GM19238 (cell line): ENCODE measurements at regions not wholly inside any gene's neighbourhood (a gene's known extent, or its start where the extent isn't known, plus 50 kb on each side); places are given as distances from the start of the nearest gene placed in this dataset.
"Not testable (repeated sequence)": the region's sequence is repeated elsewhere in the genome, so short reads cannot be mapped to it uniquely, and the experiment has no call there.

Experiments
- DNase-seq: peaks from one replicate; pipeline ENCODE4 v3.0.0; 2011; ENCODE audit warnings: low spot score; ENCODE audit not compliant: insufficient read length

DNA sequence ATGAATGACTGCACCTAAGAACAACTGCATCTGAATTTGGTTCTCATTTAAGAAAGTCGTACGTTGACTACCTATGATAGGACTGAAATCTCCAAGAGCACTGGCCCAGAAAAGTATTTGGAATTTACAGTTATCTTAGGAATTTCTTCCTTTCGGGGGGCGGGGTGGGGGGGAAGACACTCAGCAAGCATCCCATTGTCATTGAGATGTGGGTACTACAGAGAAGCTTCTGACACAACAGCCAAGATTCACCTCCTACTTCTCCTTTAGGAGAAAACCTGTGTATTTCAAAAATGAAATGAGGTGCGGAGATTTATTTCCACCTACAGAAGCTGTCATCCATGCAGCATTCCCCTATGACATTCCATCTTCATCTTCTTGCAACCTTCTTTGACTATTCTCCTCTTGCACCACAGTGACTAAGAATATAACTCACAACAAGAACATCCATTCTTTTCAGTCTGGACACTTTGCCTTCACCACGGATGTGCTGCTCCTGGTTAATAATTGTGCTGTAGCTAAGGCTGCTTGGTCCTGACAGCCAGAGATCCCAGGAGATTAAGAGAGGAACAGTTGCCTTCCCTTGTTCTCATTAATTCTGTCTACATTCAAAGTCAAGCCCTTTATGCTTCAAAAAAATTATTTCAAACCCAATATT lies 98.4 kb upstream of the FRMD4A start:
- no peak for DNase-seq

DNA sequence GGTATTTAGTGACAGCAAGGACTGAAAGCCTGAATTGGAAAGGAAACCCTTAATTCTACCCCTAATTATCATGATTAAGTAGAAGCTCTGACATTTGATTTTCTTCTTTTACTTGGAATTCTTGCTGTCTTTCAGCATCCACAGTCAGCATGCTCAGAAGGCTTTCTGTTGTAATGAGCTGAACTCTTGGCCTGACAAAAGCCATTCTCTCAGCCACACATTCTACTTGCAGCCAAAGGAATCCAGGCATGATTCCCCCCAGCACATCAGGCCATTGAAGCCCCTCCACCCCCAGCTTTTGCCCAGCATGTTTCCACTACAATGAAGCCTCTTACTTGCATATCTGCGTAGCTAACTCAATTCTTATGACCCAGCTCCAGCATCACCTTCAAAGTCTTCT lies 94.3 kb upstream of the FRMD4A start:
- no peak for DNase-seq

DNA sequence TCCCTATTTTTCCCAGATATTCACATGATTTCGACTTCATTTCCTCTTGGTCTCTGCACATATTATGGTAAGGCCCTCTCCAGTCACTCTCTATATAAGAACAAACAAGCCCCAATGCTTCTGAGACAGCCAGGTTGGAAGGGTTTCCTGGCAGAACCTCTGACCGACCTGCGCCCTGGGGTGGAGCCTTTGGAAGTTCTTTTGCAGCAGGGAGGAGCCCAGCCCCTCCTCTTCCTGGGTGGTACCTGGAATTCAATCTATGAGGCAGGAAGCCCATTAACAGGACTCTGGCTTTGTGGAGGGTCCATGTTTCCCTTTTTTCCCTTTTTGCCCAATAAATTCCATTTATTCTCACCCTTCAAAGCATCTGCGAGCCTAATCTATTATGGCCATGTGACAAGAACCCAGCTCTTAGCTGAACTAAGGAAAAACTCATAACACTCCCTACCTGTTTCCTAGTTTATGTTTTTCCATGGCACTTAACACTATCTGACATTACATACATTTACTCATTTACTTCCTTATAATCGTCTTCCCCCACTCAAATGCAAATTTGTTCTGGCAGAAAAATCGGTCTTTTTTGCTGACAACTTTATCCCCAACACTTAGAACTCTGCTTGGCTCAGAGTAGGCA lies 92.5 kb upstream of the FRMD4A start:
- no peak for DNase-seq

DNA sequence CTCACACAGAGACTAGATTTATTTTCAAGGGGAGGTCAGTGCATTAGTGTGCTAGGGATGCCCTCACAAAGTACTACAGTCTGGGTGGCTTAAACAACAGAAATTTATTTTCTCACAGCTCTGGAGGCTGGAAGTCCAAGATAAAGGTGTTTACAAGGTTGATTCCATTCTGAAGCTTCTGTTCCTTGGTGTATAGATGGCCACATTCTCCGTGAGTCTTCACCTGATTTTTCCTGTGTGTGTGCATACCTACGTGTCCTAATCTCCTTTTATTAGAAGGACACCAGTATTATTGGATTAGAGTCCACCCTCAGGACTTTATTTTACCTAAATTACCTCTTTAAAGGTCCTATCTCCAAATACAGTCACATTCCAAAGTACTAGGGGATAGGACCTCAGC lies 91.7 kb upstream of the FRMD4A start:
- no peak for DNase-seq

DNA sequence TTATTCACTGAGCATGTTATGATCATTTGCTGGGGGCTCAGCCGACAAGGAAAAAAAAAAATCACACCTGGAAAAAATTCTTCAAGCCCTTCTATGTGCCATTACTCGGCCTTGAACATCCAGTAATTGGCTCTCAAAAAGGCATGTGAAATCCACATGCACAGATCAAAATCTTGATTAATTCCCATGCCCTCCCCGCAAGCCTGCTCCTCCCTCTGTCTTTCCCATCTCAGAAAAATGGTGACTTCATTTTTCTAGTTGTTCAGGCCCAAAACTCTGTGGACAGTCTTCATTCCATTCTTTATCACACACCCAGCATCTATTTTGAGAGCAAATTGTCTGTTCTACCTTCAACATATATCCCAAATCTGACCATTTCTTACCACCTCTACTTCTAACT lies 91.2 kb upstream of the FRMD4A start:
- no peak for DNase-seq

DNA sequence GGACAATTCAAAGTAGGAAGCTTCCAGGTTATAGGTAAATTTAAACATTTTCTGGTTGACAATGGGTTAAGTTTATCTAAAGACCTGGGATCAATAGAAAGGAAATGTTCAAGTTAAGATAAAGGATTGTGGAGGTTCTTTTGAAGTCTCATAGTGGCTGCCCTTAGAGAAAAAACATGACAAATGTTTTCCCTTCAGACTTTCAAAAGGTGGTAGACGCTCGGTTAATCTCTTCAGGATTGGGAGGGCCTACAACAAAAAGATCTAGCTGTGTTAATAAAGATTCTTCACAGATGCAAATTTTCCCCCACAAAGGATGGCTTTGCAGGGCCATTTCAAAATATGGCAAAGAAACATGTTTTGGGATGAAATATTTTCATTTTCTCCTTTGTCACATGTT lies 86.6 kb upstream of the FRMD4A start:
- not testable (repeated sequence) for DNase-seq

DNA sequence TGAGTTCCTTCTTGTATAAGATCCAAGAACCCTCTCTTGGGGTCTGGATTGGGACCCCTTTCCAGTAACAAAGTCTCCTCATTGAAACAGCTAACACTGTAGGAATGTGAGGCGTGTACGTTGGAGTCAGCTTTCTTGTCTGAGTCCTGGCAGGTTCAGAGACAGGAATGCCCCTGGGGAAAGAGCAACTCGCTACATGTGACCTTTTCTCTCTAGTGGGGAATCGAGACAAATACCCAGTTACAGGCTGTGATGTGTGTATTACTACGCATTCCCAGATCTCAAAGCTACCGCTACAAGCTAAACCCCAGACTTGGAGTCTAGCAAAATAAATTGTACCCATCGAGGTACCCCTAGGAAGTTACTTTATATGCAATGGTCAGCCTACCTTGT lies 85.6 kb upstream of the FRMD4A start:
- no peak for DNase-seq

DNA sequence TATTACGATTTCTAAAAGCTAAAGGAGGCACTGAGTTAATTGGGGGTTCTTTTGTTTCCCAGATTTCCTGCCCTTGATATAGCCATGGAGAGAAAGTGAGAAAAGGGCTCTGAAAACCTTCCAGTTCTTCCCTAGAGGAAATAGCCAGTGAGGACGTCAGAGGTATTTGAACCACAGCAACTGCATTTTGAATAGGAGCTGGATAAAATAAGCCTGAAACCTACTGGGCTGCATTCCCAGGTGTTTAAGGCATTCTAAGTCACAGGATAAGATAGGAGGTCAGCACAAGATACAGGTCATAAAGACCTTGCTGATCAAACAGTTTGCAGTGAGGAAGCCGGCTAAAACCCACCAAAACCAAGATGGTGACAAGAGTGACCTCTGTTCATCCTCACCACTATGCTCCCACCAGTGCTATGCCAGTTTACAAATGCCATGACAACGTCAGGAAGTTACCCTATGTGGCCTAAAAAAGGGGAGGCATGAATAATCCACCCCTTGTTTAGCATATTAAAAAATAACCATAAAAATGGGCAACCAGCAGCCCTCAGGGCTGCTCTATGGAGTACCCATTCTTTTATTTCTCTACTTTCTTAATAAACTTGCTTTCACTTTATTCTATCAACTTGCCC lies 85.1 kb upstream of the FRMD4A start:
- DNase-seq, result no peak

DNA sequence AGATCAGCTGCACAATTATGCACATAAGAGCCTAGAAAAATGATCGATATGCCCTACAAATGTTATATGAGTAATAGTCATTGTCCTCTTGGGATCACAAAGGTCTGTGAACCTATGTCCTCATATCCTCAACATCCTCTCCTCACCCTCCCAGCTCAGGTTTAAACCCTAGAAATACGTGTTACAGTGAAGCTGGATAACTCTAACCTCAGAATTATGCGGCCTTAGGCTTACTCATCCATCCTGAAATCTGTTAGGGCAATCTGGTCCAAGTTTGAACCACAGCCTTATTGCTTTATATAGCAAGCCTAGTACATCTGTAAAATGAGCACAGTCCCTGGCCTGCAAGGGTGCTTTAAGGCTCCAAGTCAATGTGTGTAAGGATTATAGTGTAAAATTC lies 84.2 kb upstream of the FRMD4A start:
- DNase-seq, result no peak

DNA sequence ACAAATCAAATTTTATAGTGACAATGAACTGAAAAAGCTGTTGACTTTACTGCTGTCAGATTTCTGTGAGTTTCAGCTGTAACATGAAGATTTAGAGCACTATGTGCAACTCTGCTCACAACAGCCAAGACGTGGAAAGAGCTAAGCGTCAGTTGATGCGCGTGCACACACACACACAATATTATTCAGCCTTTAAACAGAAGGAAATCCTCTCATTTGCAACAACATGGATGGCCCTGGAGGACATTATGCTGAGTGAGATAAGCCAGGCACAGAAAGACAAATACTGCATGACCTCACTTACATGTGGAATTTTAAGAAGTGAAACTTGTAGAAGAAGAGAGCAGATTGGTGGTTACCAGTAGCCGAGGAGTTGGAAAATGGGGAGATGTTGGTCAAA lies 82.8 kb upstream of the FRMD4A start:
- no peak for DNase-seq

DNA sequence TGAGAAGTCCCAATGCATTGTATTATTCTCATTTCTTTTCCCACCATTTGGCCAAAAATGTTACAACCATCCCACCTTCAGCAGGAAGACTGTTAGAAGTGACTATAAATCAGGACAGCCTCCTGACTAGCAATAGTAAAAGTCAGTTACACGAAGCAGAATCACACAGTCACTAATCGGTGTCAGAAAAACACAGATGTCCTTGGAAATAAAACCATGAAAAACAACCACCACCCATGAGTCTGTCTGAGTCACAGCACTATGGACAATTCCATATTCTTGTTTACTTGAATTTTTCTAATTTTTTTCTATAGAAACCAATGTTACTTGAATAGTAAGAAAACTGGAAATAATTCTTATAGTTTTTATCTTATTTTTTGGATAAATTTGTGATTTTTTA lies 81.9 kb upstream of the FRMD4A start:
- DNase-seq, result no peak

DNA sequence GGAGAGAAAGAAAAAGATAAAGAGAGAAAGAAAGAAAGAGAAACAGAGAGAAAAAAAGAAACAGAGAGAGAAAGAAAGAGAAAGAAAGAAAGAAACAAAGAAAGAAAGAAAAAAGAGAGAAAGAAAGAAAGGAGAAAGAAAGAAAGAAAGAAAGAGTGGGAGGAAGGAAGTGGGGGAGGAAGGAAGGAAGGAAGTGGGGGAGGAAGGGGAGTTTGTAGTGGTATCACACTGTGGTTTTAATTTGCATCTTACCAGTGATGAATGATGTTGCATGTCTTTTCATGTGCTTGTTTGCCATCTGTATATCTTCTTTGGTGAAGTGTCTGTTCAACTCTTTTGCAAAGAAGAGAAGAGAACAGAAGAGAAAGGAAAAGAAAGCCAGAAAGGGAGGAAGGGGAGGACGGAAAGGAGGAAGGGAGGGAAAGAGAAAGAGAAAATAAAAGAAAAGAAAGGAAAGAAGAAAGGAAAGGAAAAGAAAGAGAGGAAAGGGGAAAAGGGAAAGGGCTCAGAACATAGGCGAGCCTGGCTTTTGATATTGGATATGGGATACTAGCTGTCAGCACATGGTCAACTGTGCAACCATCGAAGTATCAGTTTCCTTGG lies 79.2 kb upstream of the FRMD4A start:
- no peak for DNase-seq

DNA sequence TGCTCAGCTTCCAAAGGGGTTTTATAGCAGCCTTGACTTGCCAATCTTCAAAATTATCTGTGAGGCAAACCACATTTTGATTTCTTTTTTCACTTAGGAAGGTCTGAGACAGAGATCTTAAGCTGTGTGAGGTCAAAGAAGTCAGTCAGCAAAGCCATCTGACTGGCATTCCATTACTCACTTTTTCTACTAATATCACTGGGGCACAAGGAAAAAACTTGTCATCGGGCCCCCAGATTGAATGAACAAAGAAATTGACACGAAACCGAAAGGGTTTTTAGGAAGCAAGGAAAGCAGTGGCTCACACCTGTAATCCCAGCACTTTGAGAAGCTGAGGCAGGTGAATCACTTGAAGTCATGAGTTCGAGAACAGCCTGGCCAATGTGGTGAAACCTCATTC lies 78.5 kb upstream of the FRMD4A start:
- DNase-seq, result no peak

DNA sequence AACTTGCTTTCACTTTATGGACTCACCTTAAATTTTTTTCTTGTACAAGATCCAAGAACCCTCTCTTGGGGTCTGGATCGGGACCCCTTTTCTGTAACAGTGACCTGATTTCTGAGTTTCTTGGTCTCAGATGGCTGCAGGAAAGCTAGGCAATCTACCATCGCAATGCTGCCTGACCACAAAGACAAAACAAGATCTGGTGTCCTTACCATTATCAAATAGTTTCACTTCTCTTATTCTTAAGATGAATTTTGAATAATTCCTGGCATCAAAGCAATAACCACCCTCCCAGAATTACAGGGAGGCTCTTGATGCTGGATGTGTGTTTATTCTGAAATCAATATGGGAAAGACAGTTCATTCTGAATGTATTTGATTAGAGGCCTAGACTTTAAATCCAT lies 77.4 kb upstream of the FRMD4A start:
- no peak for DNase-seq

DNA sequence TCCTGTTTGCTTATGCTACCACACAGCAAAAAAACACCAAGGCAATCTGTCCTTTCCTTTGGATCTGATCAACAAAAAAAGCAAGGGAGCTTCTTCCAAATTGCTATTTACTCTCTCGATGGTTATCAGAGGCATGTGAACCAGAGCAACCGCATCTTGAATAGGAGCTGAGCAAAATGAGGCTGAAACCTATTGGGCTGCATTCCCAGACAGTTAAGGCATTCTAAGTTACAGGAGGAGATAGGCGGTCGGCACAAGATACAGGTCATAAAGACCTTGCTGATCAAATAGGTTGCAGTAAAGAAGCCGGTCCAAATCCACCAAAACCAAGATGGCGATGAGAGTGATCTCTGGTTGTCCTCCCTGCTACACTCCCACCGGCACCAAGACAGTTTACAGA lies 76.8 kb upstream of the FRMD4A start:
- DNase-seq, result no peak

DNA sequence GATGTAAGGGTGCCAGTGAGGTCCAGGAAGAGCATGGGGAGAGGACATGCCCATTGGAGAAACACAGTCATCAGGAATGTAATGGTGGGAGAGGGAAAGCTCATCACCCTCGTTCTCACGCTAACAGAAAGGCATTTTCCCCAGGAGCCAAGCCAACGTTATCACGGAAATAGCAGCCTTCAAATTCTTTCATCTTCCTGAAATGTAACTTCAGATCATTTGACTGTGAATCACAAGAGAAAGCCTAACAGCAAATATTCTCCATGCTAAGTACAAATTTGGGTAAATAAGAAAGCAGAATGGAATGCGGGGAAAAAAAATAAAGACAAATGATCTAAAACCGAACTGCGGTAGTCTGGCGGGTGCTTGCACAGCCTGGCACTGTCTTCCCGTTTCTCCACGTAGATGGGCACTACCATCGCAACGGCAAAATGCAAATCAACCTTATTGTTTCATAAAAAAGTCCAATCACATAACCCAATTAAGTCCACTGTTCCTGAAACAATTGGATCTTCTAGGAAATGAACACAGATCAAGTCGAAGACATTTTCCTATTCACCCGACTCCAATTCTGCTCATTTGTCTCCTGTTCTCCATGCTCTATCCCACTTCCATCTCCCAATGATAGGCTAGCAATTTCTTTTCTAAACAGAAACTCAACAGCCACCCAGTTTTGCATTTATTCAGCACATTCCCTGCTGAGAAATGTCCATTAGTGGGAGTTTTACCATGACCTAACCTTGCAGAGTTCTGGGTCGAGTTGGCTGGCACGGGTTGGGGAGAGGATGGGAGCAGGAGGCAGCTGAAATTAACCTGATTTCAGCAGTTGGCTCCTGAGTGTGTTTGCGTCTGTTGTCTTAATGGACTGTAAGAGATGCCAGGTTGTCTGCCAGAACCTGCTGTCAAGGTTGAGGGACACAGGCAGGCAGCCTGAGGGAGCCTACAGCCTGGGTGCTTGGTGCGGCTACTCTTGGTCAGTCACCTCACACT lies 74.6 kb upstream of the FRMD4A start:
- no peak for DNase-seq

DNA sequence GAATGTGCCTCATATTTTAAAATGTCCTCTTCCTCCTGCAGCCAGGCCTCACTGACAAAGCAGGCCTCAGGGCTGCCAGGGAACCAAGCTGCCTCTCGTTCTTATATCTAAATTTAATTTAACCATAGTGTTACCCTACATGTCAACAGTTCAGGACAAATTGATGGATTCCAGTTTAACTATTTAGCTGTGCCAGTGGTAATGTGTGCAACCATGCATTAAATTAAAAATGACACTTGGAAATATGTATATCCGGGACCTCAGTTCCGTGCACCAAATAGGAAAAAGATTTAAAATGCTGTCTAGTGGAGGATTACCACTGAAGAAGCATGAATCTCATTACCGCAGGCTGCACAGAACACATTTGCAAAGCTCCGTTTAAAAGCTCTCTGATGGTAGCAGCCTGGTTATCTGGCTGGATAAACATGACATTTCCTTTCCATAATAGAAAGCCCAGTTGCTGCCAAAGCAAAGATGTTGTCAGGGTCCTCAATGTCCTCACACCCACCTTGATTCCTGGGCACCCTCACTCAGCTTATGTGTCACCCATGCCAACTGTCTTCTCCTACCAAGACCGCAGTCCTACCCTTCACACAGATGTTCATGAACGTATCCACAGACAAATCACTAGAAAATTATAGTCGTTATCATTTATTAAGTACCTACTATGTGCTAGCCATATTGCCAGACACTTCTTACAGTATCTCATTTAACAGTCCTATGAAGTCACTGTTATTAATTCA lies 73.3 kb upstream of the FRMD4A start:
- no peak for DNase-seq

DNA sequence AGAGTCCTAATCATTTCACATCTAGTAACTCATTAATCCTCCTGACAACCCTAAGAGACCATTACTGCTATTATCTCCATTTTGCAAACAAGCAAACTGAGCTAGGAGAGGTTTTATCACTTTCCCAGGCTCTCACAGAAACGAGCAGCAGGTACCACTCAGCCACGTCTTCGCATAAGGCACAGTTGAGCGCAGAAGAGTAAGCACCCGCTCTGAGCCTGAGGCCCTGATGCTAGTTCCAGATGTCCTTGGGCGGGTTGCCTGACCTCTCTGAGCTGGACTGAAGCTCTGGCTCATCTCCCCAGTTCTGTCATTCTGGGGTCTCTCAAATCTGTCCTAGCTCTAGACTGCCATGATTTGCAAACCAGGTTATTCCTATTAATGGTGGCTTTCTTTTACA lies 72.6 kb upstream of the FRMD4A start:
- DNase-seq, result no peak

DNA sequence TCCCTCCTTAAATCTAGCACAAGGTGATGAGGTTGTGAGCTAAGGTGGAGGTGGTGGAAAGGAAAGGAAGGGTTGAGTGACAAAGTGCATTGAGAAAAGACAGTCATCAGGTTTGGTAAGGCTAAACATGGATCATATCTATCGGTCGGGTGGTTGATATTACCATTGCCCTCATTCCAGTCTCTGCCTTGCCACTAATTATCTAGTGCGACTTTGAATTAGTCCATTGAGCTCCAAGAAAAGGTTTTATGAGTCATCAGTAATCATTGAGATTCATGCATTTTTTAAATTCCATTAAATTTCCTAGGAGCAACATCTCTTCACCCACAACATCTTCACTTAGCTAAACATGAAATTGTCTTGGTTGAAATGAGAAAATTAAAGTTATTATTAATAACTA lies 68.9 kb upstream of the FRMD4A start:
- DNase-seq, result no peak

DNA sequence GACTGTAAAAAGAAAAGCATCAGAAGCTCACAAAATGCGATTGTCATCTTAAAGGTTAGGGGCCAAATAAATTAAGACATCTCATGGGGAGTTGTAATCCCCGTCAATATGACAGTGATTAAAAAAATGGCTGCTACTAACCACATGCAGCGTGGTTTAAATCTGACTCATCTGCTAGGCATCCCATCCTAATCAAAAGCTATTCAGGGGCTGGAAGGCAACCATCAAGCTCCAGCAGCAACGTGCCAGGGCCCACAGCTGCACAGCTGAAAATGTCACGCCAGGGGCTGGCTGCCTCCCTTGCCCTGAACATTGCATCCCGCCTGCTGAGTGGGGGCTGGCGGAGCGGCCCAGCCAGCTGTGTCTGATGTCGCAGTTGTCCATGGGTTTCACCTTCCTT lies 66.3 kb upstream of the FRMD4A start:
- no peak for DNase-seq
